GM12878 (cell line): ENCODE measurements at regions not wholly inside any gene's neighbourhood (a gene's known extent, or its start where the extent isn't known, plus 50 kb on each side); places are given as distances from the start of the nearest gene placed in this dataset.

Experiments used
- ATAC-seq: fragments of 200-7000 bp; cut with Tn5 transposase; 3 replicates; pipeline ENCODE4 v1.9.1; 2020; ENCODE audit warnings: mild to moderate bottlenecking, moderate library complexity
- BruUV-seq: library from RNA; stranded (reverse); fragments of 400-500 nt; replicated peaks from 2 replicates; lab custom pipeline; 2021; lab: Mats Ljungman, UMichigan
- CTCF ChIA-PET: fragments of 300-600 bp; sonication (Branson Sonifier 250); formaldehyde crosslinking; extraction: SDS; loops from one replicate; lab custom pipeline; 2021; ENCODE audit warnings: inconsistent platforms; lab: Yijun Ruan, JAX
- POLR2A ChIA-PET: fragments of 350-600 bp; formaldehyde crosslinking; extraction: SDS; loops from one replicate; lab custom pipeline; 2021; ENCODE audit warnings: inconsistent platforms; lab: Charles Lee
- RAD21 ChIA-PET: fragments of 300-600 bp; sonication (Branson Sonifier 250); formaldehyde crosslinking; loops from one replicate; lab custom pipeline; 2023; ENCODE audit warnings: antibody characterized with exemption; ENCODE audit not compliant: unreplicated experiment; lab: Charles Lee
- SMC1A ChIA-PET: fragments of 300-600 bp; sonication (Branson Sonifier 250); formaldehyde crosslinking; loops from one replicate; lab custom pipeline; 2023; ENCODE audit not compliant: unreplicated experiment, uncharacterized antibody; lab: Charles Lee
- DNase-seq: peaks from one replicate; pipeline ENCODE4 v3.0.0-alpha.2; 2011; ENCODE audit warnings: low read depth, low spot score
- FAIRE-seq: peaks from 3 replicates; lab custom pipeline; 2011; peaks lifted over from hg19 to GRCh38; lab: Jason Lieb, UNC
- H2AFZ ChIP-seq: 2 replicates; pipeline ENCODE4 v1.6.0; 2011; ENCODE audit warnings: low read depth, low read length, control low read depth; ENCODE audit not compliant: control insufficient read depth
- H3K27ac ChIP-seq: 2 replicates; pipeline ENCODE4 v1.5.1; 2011; ENCODE audit warnings: control low read depth; ENCODE audit not compliant: control insufficient read depth, insufficient read depth
- H3K27me3 ChIP-seq, 2 experiments: replicated peaks in 1 of 2; 2 replicates each; pipeline versions ENCODE4 v1.6.0 to v1.6.1; 2011; ENCODE audit warnings: low read length in 1 of 2; ENCODE audit not compliant: control insufficient read depth in 2 of 2, insufficient read depth in 2 of 2
- H3K36me3 ChIP-seq, 2 experiments: 2 replicates each; pipeline ENCODE4 v1.5.1; 2011; ENCODE audit warnings: low read length in 1 of 2; ENCODE audit not compliant: control insufficient read depth in 2 of 2, insufficient read depth in 2 of 2
- H3K4me1 ChIP-seq: 2 replicates; pipeline ENCODE4 v1.6.1; 2011; ENCODE audit warnings: mild to moderate bottlenecking, low read length, moderate library complexity, mixed read lengths; ENCODE audit not compliant: control insufficient read depth, insufficient read depth
- H3K4me2 ChIP-seq: 2 replicates; pipeline ENCODE4 v1.6.0; 2011; ENCODE audit warnings: control low read depth; ENCODE audit not compliant: control insufficient read depth, insufficient read depth
- H3K4me3 ChIP-seq: fragments of 200-600 bp; sonication (generic); 2 replicates; pipeline ENCODE4 v1.5.1; 2016
- H3K79me2 ChIP-seq: 2 replicates; pipeline ENCODE4 v1.6.0; 2011; ENCODE audit warnings: low read length; ENCODE audit not compliant: control insufficient read depth, insufficient read depth
- H3K9ac ChIP-seq: 2 replicates; pipeline ENCODE4 v1.8.0; 2011; ENCODE audit warnings: low read length, control low read depth, mixed read lengths; ENCODE audit not compliant: control insufficient read depth, insufficient read depth
- H3K9me3 ChIP-seq: replicated peaks from 3 replicates; pipeline ENCODE4 v1.5.1; 2011; ENCODE audit warnings: mild to moderate bottlenecking, low read length; ENCODE audit not compliant: control insufficient read depth, insufficient read depth
- H4K20me1 ChIP-seq: 2 replicates; pipeline ENCODE4 v1.6.0; 2011; ENCODE audit not compliant: control insufficient read depth, insufficient read depth
- BRCA1 ChIP-seq: IDR thresholded peaks from 2 replicates; pipeline ENCODE4 v1.6.1; 2011; ENCODE audit warnings: low read depth, low read length, improper control_type of control experiment
- CBX5 ChIP-seq: sonication (generic); IDR thresholded peaks from 2 replicates; pipeline ENCODE4 v1.6.1; 2016; ENCODE audit warnings: low read depth, moderate library complexity, mild to moderate bottlenecking, inconsistent platforms
- JUND ChIP-seq: IDR thresholded peaks from 2 replicates; pipeline ENCODE4 v1.6.1; 2012; ENCODE audit warnings: low read depth, mild to moderate bottlenecking, low read length, improper control_type of control experiment, moderate library complexity
- PAX8 ChIP-seq: fragments of 450-650 bp; IDR thresholded peaks from 2 replicates; pipeline ENCODE4 v1.6.1; 2017; ENCODE audit warnings: mild to moderate bottlenecking, moderate library complexity
- POLR2A ChIP-seq: IDR thresholded peaks from 2 replicates; pipeline ENCODE4 v1.6.1; 2011; ENCODE audit warnings: low read depth, mild to moderate bottlenecking, low read length
- REST ChIP-seq: IDR thresholded peaks from 2 replicates; pipeline ENCODE4 v1.6.1; 2012; ENCODE audit warnings: mild to moderate bottlenecking, low read depth, low read length
- SREBF2 ChIP-seq: IDR thresholded peaks from 2 replicates; pipeline ENCODE4 v1.6.1; 2012; ENCODE audit warnings: mild to moderate bottlenecking, low read length
- ZZZ3 ChIP-seq: IDR thresholded peaks from 2 replicates; pipeline ENCODE4 v1.6.1; 2011; ENCODE audit warnings: low read depth; ENCODE audit not compliant: control insufficient read depth, insufficient read length
- WGBS: methylation state at CpG from one replicate; pipeline ENCODE4 v1.1.6; 2016; ENCODE audit warnings: low lambda C conversion rate; ENCODE audit not compliant: insufficient replicate concordance, insufficient coverage; ENCODE audit errors: missing lambda C conversion rate; 5-methylcytosine and 5-hydroxymethylcytosine counted together
- in situ Hi-C: fragments of 300-500 bp; cut with MboI; formaldehyde crosslinking; loops from 9 replicates; pipeline ENCODE4 v1.14.3; 2018; ENCODE audit warnings: mixed read lengths
- intact Hi-C: fragments of 100-400 bp; cut with micrococcal nuclease; formaldehyde crosslinking; loops from one replicate; pipeline ENCODE4 v1.14.2; 2022; ENCODE audit not compliant: unreplicated experiment

DNA sequence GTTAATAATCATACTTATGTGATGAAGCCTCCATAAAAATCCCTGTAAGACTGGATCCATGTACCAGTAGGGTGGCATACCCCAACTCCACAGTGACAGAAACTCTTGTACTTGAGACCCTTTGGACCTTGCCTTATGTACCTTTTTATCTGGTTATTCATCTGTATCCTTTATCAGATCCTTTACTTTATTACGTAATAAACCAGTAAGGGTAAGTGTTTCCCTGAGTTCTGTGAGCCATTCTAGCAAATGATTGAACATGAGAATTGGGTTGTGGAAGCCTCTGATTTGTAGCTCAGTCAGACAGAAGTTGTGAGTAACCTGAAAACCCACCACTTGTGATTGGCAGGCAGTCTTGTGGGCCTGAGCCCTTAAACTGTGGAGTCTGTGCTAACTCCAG lies 229.7 kb downstream of the FOXA2 start:
- FAIRE-seq = no peak
- no peak overlapping the region for H3K4me3 ChIP-seq
- no peak for ATAC-seq
- TF ChIP-seq CBX5 = no peak
- TF ChIP-seq BRCA1 = no peak
- no peak for TF ChIP-seq PAX8
- no peak for TF ChIP-seq REST
- TF ChIP-seq JUND = no peak
- no peak for TF ChIP-seq POLR2A
- TF ChIP-seq SREBF2 = no peak
- no peak for TF ChIP-seq ZZZ3
- CTCF ChIA-PET = interaction anchor here (0.9 to 1.3 kb wide), 2 partner anchors 14 to 20 kb away, joined by 4 read pairs; no protein-coding TSS in a partner anchor
- no peak overlapping the region for H2AFZ ChIP-seq
- no TSS peak for BruUV-seq
- no peaks in the 10 kb centered on the region for H3K79me2 ChIP-seq
- no peak overlapping the region for H3K9ac ChIP-seq
- intact Hi-C loops = no loop called here
- no peaks in the 10 kb centered on the region for H3K4me1 ChIP-seq
- no peak overlapping the region for H3K27ac ChIP-seq
- DNase-seq = no peak
- no peaks in the 10 kb centered on the region for H4K20me1 ChIP-seq
- 16% methylated on average over 1 of the region's 1 CpG for WGBS
- POLR2A ChIA-PET = no interaction called here
- in situ Hi-C loops = no loop called here
- RAD21 ChIA-PET = no interaction called here
- H3K27me3 ChIP-seq = no peaks in the 10 kb centered on the region; a peak in 1 of 4 replicates
- SMC1A ChIA-PET = interaction anchor here (0.6 to 1.4 kb wide), 2 partner anchors 50 to 1160 kb away, joined by 3 read pairs; no protein-coding TSS in a partner anchor
- H3K36me3 ChIP-seq = no peaks in the 10 kb centered on the region
- no peak overlapping the region for H3K4me2 ChIP-seq
- H3K9me3 ChIP-seq = no peaks in the 10 kb centered on the region
